NCI-H226 (cell line): ENCODE measurements at regions not wholly inside any gene's neighbourhood (a gene's known extent, or its start where the extent isn't known, plus 50 kb on each side); places are given as distances from the start of the nearest gene placed in this dataset.
"Not testable (repeated sequence)": the region's sequence is repeated elsewhere in the genome, so short reads cannot be mapped to it uniquely, and the experiment has no call there.

ENCODE experiments used
- DNase-seq: peaks from one replicate; pipeline ENCODE4 v3.0.0-alpha.2; 2015

GRCh38 chrX:1906028-1906427, 291.2 kb downstream of the ASMT start:
- DNase-seq: no peak

- not testable (repeated sequence) for DNase-seq
Observed at GRCh38 chrX:1908996-1909395, 294.1 kb downstream of the ASMT start.

- no peak for DNase-seq
Observed at GRCh38 chrX:1909419-1910206, 294.8 kb downstream of the ASMT start.

GRCh38 chrX:1910207-1910470, 295.3 kb downstream of the ASMT start:
- DNase-seq: no peak

GRCh38 chrX:1911401-1912128, 296.7 kb downstream of the ASMT start:
- no peak for DNase-seq

GRCh38 chrX:1912193-1912592, 297.3 kb downstream of the ASMT start:
- DNase-seq: no peak

GRCh38 chrX:1914606-1915365, 299.9 kb downstream of the ASMT start:
- DNase-seq: no peak

GRCh38 chrX:1918780-1919179, 303.9 kb downstream of the ASMT start:
- DNase-seq: no peak

- no peak for DNase-seq
Observed at GRCh38 chrX:1925053-1925481, 310.2 kb downstream of the ASMT start.

GRCh38 chrX:1928805-1929204, 313.9 kb downstream of the ASMT start:
- no peak for DNase-seq

GRCh38 chrX:1932231-1932630, 317.4 kb downstream of the ASMT start:
- no peak for DNase-seq

GRCh38 chrX:1933964-1934363, 319.1 kb downstream of the ASMT start:
- no peak for DNase-seq

GRCh38 chrX:1935805-1936204, 320.9 kb downstream of the ASMT start:
- no peak for DNase-seq

GRCh38 chrX:1938190-1938589, 323.3 kb downstream of the ASMT start:
- DNase-seq: no peak

GRCh38 chrX:1941321-1941720, 326.5 kb downstream of the ASMT start:
- no peak for DNase-seq

GRCh38 chrX:1945879-1946278, 331.0 kb downstream of the ASMT start:
- no peak for DNase-seq

- DNase-seq: no peak
Observed at GRCh38 chrX:1946974-1947373, 332.1 kb downstream of the ASMT start.
